Heart left ventricle (tissue), 16 donors: ENCODE measurements at regions not wholly inside any gene's neighbourhood (a gene's known extent, or its start where the extent isn't known, plus 50 kb on each side); places are given as distances from the start of the nearest gene placed in this dataset.
"Not testable (repeated sequence)": the region's sequence is repeated elsewhere in the genome, so short reads cannot be mapped to it uniquely, and the experiment has no call there.

Experiments used
- ATAC-seq, 4 donors: fragments of 200-7000 bp; cut with Tn5 transposase; one replicate each; pipeline ENCODE4 v1.9.1; 2020 to 2022; ENCODE audit warnings: moderate library complexity in 4 of 4, mild to moderate bottlenecking in 3 of 4, moderate number of reproducible peaks in 1 of 4
- DNase-seq, 5 donors: peaks; one replicate each; pipeline ENCODE4 v3.0.0-alpha.2; 2020
- H3K27ac ChIP-seq, 12 donors: fragments of 200-600 bp; sonication (generic) in 4 of 12; one replicate each; pipeline versions ENCODE4 v1.5.0 to v1.8.0; 2016 to 2022; ENCODE audit warnings: mild to moderate bottlenecking in 2 of 12
- H3K27me3 ChIP-seq, 9 donors: fragments of 200-600 bp; sonication (generic) in 2 of 9; one replicate each; pipeline versions ENCODE4 v1.5.1 to v1.8.0; 2016 to 2022; ENCODE audit warnings: mild to moderate bottlenecking in 3 of 9
- H3K36me3 ChIP-seq, 9 donors: fragments of 200-600 bp; sonication (generic) in 2 of 9; one replicate each; pipeline versions ENCODE4 v1.5.0 to v1.8.0; 2018 to 2022; ENCODE audit warnings: mild to moderate bottlenecking in 2 of 9
- H3K4me1 ChIP-seq, 12 donors: fragments of 200-600 bp; sonication (generic) in 4 of 12; one replicate each; pipeline versions ENCODE4 v1.5.0 to v1.8.0; 2016 to 2022; ENCODE audit warnings: mild to moderate bottlenecking in 3 of 12
- H3K4me3 ChIP-seq, 12 donors: fragments of 200-600 bp; sonication (generic) in 4 of 12; one replicate each; pipeline versions ENCODE4 v1.5.0 to v1.8.0; 2017 to 2022; ENCODE audit warnings: mild to moderate bottlenecking in 9 of 12, moderate library complexity in 4 of 12
- H3K9me3 ChIP-seq, 12 donors: fragments of 200-600 bp; sonication (generic) in 4 of 12; one replicate each; pipeline versions ENCODE4 v1.5.0 to v1.8.0; 2016 to 2022; ENCODE audit warnings: mild to moderate bottlenecking in 1 of 12
- CTCF ChIP-seq, 12 donors: fragments of 200-600 bp; sonication (generic) in 4 of 12; IDR thresholded peaks; one replicate each; pipeline versions ENCODE4 v1.5.0 to v1.8.0; 2018 to 2022; ENCODE audit warnings: antibody characterized with exemption in 12 of 12, mild to moderate bottlenecking in 5 of 12
- POLR2A ChIP-seq, 2 donors: fragments of 450-650 bp; IDR thresholded peaks; one replicate each; pipeline ENCODE4 v1.6.1; 2017; ENCODE audit warnings: antibody characterized with exemption in 2 of 2, mild to moderate bottlenecking in 2 of 2, moderate library complexity in 2 of 2
- WGBS, 4 donors: extraction: QIAGEN DNeasy Blood & Tissue Kit in 2 of 4; methylation state at CpG; one replicate each; pipeline versions ENCODE4 v1.1.5 to v1.1.7; 2013 to 2018; 5-methylcytosine and 5-hydroxymethylcytosine counted together
- intact Hi-C, 10 donors: fragments of 100-400 bp; cut with DNase I; formaldehyde crosslinking; loops; one replicate each; pipeline versions ENCODE4 v1.11.1 to v1.14.2; 2022
- donor health status: ischemic (EF 13 %, LVEDD 7.1; RV severe dilation, severe dysfunction).
- donor health status: healthy with polysubstance abuse.
- donor health status: DM: no; HTN: yes; CAD: no.
- donor health status: DM: no; HTN: no; CAD: no.
- donor health status: ischemic (EF 25% LVEDD 6.9; RV normal size, moderate dysfunction).
- donor health status: ischemic (EF 25% LVEDD 5.7; RV mildly dilated, moderate dysfunction).
- donor health status: healthy.
- donor health status: DM: yes; HTN: yes; CAD: no.
- donor health status: ischemic (EF 35%, LVEDD 5.7; RV mildly dilated, moderate dysfunction).
- donor health status: nonischemic (EF 11% LVEDD 7.7; RV severe dilation, severe dysfunction).
- donor health status: DM: yes; HTN: yes; CAD: no.
- donor health status: PGD.
- donor health status: ischemic (EF 29% LVEDD 5.4; RV normal size, mild dysfunction).
- donor health status: nonischemic (EF 23%, LVEDD 6.1; RV moderate dilation, normal function).

DNA sequence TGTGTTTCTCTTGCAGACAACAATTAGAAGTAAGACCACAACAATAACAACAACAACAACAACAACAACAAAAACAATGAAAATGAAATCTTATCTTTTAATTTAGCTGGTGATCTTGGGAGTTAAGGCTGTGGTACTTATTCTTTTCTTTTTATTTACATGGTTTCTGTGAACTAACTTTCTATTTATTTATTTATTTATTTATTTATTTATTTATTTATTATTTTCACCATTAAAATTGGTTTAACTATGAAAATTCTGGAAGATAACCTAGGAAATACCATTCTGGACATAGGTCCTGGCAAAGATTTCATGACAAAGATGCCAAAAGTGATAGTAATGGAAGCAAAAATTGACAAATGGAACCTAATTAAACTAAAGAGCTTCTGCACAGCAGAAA is 102.5 kb upstream of the PNPT1 start:
- Histone ChIP-seq H3K27ac (no peak overlapping the region), H3K4me1 (no peaks in the 10 kb centered on the region), H3K9me3 (peaks cover 0 to 7% (median 0%) of the 10 kb centered on the region in 12 donors), H3K27me3 (no peaks in the 10 kb centered on the region), H3K4me3 (no peak overlapping the region), H3K36me3 (no peaks in the 10 kb centered on the region)
- intact Hi-C loops, result no loop called here
- DNase-seq (no peak), ATAC-seq (no peak)
- no peak for TF ChIP-seq CTCF (IDR thresholded peaks at IDR 0.05)

DNA sequence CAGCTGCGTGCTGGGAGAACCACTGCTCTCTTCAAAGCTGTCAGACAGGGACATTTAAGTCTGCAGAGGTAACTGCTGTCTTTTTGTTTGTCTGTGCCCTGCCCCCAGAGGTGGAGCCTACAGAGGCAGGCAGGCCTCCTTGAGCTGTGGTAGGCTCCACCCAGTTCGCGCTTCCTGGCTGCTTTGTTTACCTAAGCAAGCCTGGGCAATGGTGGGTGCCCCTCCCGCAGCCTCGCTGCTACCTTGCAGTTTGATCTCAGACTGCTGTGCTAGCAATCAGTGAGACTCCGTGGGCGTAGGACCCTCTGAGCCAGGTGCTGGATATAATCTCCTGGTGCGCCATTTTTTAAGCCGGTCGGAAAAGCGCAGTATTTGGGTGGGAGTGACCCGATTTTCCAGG is 100.0 kb upstream of the PNPT1 start:
- H3K9me3 ChIP-seq, H3K27me3 ChIP-seq, DNase-seq, intact Hi-C loops, H3K27ac ChIP-seq, ATAC-seq, H3K4me3 ChIP-seq, H3K36me3 ChIP-seq, H3K4me1 ChIP-seq: not testable (repeated sequence)
- WGBS, 4 donors, result 84 to 94% (median 92%) methylated on average over 11 to 12 of the region's 12 CpGs

DNA sequence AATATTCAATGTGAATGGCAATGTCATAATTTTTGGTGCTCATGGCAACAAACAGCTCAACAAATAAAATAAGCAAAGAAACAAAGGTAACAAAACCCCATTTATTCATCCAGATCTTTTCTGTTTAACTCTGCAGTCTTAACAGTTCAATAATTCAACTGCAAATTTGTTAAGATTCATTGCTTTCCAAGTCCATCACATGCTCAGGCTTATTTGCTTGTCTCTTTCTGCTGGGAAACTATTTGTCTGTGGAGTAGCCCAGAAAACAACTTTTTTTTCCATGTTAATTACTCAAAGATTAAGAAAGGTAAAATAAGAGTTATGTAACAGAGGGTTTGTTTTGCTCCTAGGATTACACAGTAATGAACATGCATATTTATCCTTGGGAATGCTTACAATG is 92.6 kb upstream of the PNPT1 start:
- ATAC-seq (no peak), DNase-seq (no peak)
- TF ChIP-seq CTCF (IDR thresholded peaks at IDR 0.05) (no peak), POLR2A (IDR thresholded peaks at IDR 0.05) (no peak)

DNA sequence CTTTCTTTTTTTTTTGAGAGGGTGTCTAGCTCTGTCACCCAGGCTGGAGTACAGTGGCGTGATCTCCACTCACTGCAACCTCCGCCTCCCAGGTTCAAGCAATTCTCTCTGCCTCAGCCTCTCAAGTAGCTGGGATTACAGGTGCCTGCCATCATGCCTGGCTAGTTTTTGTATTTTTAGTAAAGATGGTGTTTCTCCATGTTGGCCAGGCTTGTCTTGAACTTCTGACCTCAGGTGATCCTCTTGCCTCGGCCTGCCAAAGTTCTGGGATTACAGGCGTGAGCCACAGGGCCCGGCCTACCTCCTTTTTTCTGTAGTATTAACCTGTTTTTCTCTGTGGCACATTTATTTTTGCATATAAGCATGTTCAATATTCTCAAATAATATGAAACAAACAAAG is 90.1 kb upstream of the PNPT1 start:
- intact Hi-C loops, H3K36me3 ChIP-seq, ATAC-seq, DNase-seq, H3K27me3 ChIP-seq, H3K4me1 ChIP-seq, H3K27ac ChIP-seq, H3K9me3 ChIP-seq, H3K4me3 ChIP-seq: not testable (repeated sequence)
- WGBS, 4 donors, result 90 to 92% (median 91%) methylated on average over 5 of the region's 5 CpGs

More for the DNA sequence above, 92.6 kb upstream of the PNPT1 start:
- Histone ChIP-seq H3K9me3 (no peaks in the 10 kb centered on the region), H3K27ac (no peak overlapping the region), H3K36me3 (no peaks in the 10 kb centered on the region), H3K4me1 (no peaks in the 10 kb centered on the region), H3K4me3 (no peak overlapping the region), H3K27me3 (no peaks in the 10 kb centered on the region)
- intact Hi-C loops, result no loop called here

DNA sequence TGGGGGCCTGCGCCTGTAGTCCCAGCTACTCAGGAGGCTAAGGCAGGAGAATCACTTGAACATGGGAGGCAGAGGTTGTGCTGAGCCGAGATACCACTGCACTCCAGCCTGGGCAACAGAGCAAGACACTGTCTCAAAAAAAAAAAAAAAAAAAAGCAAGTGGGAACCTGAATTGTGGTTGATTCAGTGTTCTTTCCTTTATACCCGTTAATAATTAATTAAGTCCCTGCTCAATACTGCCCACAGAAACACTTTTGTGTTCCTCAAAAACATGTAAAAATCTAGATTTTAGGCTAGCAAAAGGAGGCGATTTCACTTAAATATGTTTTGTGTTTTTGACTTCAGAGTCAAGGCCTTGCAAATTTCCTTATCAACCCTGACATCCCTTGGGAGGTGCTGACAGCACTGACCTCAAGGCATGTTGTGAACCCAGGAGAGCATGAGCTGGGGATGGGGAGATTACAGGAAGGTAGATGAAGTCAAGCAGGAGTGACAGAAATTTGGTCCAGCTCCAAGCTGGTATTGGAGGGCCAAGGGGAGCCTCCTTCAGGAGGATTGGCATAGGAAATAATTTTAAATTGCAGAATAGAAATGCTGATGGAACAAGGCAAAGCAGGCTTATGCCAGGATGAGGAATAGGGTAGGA is 89.0 kb upstream of the PNPT1 start:
- ATAC-seq (no peak), DNase-seq (no peak)
- intact Hi-C loops, result no loop called here
- 81 to 88% (median 82%) methylated on average over 4 of the region's 4 CpGs for WGBS, 4 donors
- TF ChIP-seq CTCF (IDR thresholded peaks at IDR 0.05) (no peak), POLR2A (IDR thresholded peaks at IDR 0.05) (no peak)
- no peaks in the 10 kb centered on the region for H3K4me1 ChIP-seq
- H3K4me3 ChIP-seq, result no peak overlapping the region
- H3K27ac ChIP-seq, result no peak overlapping the region
- H3K36me3 ChIP-seq, result no peaks in the 10 kb centered on the region
- no peaks in the 10 kb centered on the region for H3K9me3 ChIP-seq
- H3K27me3 ChIP-seq, result no peaks in the 10 kb centered on the region
